Psoas muscle (tissue), 7 donors: ENCODE measurements at regions not wholly inside any gene's neighbourhood (a gene's known extent, or its start where the extent isn't known, plus 50 kb on each side); places are given as distances from the start of the nearest gene placed in this dataset.

Experiments
- ATAC-seq, 4 donors: fragments of 200-7000 bp; cut with Tn5 transposase; one replicate each; pipeline ENCODE4 v1.9.1; 2020; ENCODE audit warnings: moderate library complexity in 3 of 4, mild to moderate bottlenecking in 2 of 4
- DNase-seq, 2 donors: peaks; one replicate each; pipeline ENCODE4 v3.0.0-alpha.2; 2020
- H3K27ac ChIP-seq: fragments of 200-600 bp; one replicate; pipeline ENCODE4 v1.8.0; 2022
- H3K27me3 ChIP-seq, 3 donors: fragments of 200-600 bp in 1 of 3; one replicate each; pipeline versions ENCODE4 v1.6.1 to v1.8.0; 2013 to 2022; ENCODE audit warnings: low read length in 2 of 3, mild to moderate bottlenecking in 2 of 3, moderate library complexity in 1 of 3; ENCODE audit not compliant: insufficient read depth in 3 of 3
- H3K36me3 ChIP-seq, 2 donors: fragments of 200-600 bp in 1 of 2; one replicate each; pipeline versions ENCODE4 v1.6.1 to v1.8.0; 2013 to 2022; ENCODE audit warnings: low read depth in 1 of 2, mild to moderate bottlenecking in 1 of 2, moderate library complexity in 1 of 2; ENCODE audit not compliant: insufficient read depth in 1 of 2
- H3K4me1 ChIP-seq: fragments of 200-600 bp; one replicate; pipeline ENCODE4 v1.8.0; 2022
- H3K4me3 ChIP-seq: fragments of 200-600 bp; one replicate; pipeline ENCODE4 v1.8.0; 2022; ENCODE audit warnings: mild to moderate bottlenecking
- H3K9me3 ChIP-seq: fragments of 200-600 bp; one replicate; pipeline ENCODE4 v1.8.0; 2022
- WGBS, 3 donors: extraction: QIAGEN DNeasy Blood & Tissue Kit; methylation state at CpG; one replicate each; pipeline versions ENCODE4 v1.1.6 to v1.1.7; 2013; 5-methylcytosine and 5-hydroxymethylcytosine counted together
- intact Hi-C, 2 donors: fragments of 100-400 bp; cut with DNase I; formaldehyde crosslinking; loops; one replicate each; pipeline versions ENCODE4 v1.11.0 to v1.14.2; 2022
- TF ChIP-seq, protein P1 (sequence below): fragments of 200-600 bp; IDR thresholded peaks from one replicate; pipeline ENCODE4 v1.8.0; 2022; ENCODE audit warnings: antibody characterized with exemption
- donor health status: healthy with polysubstance abuse.
- donor health status: DM: no; HTN: no; CAD: no; lungs with moderate emphysema.
- donor health status: Bipolar disorder and iron deficiency.
- donor health status: healthy.
- donor health status: DM: yes; HTN: yes; CAD: no.
- donor health status: DM: no; HTN: no; CAD: no.
- donor health status: DM: yes; HTN: yes; CAD: no.

- intact Hi-C loops: no loop called here
- Histone ChIP-seq H3K27me3 (no peaks in the 10 kb centered on the region), H3K4me1 (no peaks in the 10 kb centered on the region), H3K9me3 (no peaks in the 10 kb centered on the region), H3K4me3 (no peak overlapping the region), H3K36me3 (no peaks in the 10 kb centered on the region), H3K27ac (no peak overlapping the region)
- DNase-seq (no peak), ATAC-seq (no peak)
- TF ChIP-seq, protein P1, sequence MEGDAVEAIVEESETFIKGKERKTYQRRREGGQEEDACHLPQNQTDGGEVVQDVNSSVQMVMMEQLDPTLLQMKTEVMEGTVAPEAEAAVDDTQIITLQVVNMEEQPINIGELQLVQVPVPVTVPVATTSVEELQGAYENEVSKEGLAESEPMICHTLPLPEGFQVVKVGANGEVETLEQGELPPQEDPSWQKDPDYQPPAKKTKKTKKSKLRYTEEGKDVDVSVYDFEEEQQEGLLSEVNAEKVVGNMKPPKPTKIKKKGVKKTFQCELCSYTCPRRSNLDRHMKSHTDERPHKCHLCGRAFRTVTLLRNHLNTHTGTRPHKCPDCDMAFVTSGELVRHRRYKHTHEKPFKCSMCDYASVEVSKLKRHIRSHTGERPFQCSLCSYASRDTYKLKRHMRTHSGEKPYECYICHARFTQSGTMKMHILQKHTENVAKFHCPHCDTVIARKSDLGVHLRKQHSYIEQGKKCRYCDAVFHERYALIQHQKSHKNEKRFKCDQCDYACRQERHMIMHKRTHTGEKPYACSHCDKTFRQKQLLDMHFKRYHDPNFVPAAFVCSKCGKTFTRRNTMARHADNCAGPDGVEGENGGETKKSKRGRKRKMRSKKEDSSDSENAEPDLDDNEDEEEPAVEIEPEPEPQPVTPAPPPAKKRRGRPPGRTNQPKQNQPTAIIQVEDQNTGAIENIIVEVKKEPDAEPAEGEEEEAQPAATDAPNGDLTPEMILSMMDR: no peak
Observed at GRCh38 chr1:98502937-98503336, 158.6 kb upstream of the SNX7 start.

DNA sequence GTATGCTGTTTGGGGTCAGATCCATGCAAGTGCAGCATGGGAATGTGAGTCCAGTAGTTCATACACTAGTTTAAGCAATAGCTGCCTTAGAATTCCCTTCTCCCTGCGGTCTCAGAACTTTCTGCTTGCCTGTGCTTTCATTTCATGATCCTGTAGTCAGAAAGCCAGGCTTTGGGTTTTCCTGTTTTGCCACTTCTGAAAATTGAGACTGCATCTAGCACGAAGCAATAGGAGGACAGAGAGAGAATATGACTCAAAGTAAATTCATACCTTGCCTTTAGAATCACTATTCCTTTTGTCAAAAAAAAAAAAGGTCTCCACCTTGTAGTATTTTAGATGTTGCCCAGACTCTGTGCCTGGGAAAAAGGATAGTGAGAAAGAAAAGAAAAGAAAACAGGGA lies 161.2 kb upstream of the SNX7 start:
- Histone ChIP-seq H3K4me3 (no peak overlapping the region), H3K4me1 (no peaks in the 10 kb centered on the region), H3K36me3 (no peaks in the 10 kb centered on the region), H3K27me3 (no peaks in the 10 kb centered on the region), H3K9me3 (no peaks in the 10 kb centered on the region), H3K27ac (no peak overlapping the region)
- no peak for DNase-seq
- intact Hi-C loops: no loop called here
- TF ChIP-seq, protein P1: no peak
- 75 to 86% (median 86%) methylated on average over 2 of the region's 2 CpGs for WGBS, 3 donors
- no peak for ATAC-seq

DNA sequence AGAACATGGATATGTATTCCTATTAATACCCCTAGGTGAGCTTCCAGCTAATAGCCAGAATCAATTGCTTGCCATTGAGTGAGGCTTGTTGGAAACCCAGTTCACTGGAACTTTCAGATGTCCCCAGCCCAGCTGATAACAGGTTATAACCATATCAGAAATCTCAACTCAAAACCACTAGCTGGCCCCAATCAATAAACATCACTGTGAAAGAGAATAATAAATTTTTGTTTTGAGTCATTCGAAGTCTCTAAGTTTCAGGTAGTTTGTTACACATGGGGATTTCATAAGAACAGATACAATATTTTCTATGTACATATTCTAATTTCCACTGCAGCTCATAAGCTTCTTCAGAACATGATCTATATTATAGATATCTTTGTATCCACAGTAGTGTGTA lies 162.9 kb upstream of the SNX7 start:
- Histone ChIP-seq H3K9me3 (no peaks in the 10 kb centered on the region), H3K4me1 (no peaks in the 10 kb centered on the region), H3K27me3 (no peaks in the 10 kb centered on the region), H3K4me3 (no peak overlapping the region), H3K27ac (no peak overlapping the region), H3K36me3 (no peaks in the 10 kb centered on the region)
- intact Hi-C loops: no loop called here
- DNase-seq (no peak), ATAC-seq (no peak)
- TF ChIP-seq, protein P1: no peak
- WGBS, 3 donors: 81 to 90% (median 89%) methylated on average over 1 of the region's 1 CpG

DNA sequence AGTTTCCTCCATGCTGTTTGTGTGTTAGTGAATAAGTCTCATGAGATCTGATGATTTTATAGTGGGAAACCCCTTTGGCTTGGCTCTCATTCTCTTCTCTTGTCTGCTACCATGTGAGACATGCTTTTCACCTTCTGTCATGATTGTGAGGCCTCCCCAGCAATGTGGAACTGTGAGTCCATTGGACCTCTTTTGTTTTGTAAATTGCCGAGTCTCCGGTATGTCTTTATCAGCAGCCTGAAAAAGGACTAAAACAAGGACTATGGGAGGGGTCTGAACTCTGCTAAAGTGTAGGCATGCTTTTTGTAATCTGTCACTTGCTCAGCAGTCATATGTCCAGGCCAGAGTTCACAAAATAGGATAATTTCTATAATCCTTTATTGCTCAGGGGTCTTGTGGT lies 164.0 kb upstream of the SNX7 start:
- H3K4me3 ChIP-seq: no peak overlapping the region
- ATAC-seq: no peak
- H3K4me1 ChIP-seq: no peaks in the 10 kb centered on the region
- TF ChIP-seq, protein P1: no peak
- H3K27me3 ChIP-seq: no peaks in the 10 kb centered on the region
- H3K27ac ChIP-seq: no peak overlapping the region
- no peaks in the 10 kb centered on the region for H3K9me3 ChIP-seq
- 94 to 96% (median 95%) methylated on average over 2 of the region's 2 CpGs for WGBS, 3 donors
- H3K36me3 ChIP-seq: no peaks in the 10 kb centered on the region
- no peak for DNase-seq
- intact Hi-C loops: no loop called here

GRCh38 chr1:98496256-98496995 lies 165.1 kb upstream of the SNX7 start:
- DNase-seq (no peak), ATAC-seq (no peak)
- H3K4me1 ChIP-seq: no peaks in the 10 kb centered on the region
- intact Hi-C loops: no loop called here
- H3K9me3 ChIP-seq: no peaks in the 10 kb centered on the region
- H3K36me3 ChIP-seq: no peaks in the 10 kb centered on the region
- no peak overlapping the region for H3K4me3 ChIP-seq
- 73 to 79% (median 74%) methylated on average over 2 of the region's 2 CpGs for WGBS, 3 donors
- TF ChIP-seq, protein P1: no peak
- H3K27ac ChIP-seq: no peak overlapping the region
- H3K27me3 ChIP-seq: no peaks in the 10 kb centered on the region
